GM12891 (cell line): ENCODE measurements at regions not wholly inside any gene's neighbourhood (a gene's known extent, or its start where the extent isn't known, plus 50 kb on each side); places are given as distances from the start of the nearest gene placed in this dataset.

Experiments used
- PAX5 ChIP-seq: IDR thresholded peaks from 2 replicates; pipeline ENCODE4 v1.6.1; 2011; ENCODE audit warnings: low read length, moderate library complexity, mild to moderate bottlenecking; ENCODE audit not compliant: insufficient read depth, severe bottlenecking
- POLR2A ChIP-seq: IDR thresholded peaks from 2 replicates; pipeline ENCODE4 v1.6.1; 2011; ENCODE audit warnings: low read depth, low read length, control low read depth

DNA sequence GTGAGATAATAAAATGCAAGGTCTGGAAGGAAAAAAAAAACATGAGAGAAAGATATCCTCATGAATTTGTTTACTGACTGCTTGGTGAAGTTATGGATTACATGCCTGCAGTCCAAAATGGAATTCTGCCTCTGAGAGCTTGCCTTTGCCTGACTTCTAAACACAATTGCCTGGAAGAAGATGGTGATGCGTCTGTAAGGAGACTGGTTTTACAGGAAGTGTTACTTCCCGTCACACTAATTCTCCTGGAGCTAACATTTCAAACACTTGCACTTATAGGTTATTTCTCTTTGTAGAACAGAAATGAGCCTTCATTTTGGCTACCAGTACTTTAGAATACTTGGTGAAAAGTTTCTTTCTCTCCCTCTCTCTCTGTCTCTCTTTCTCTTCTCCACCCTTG, 884.3 kb downstream of the TSN start:
- TF ChIP-seq POLR2A (no peak), PAX5 (no peak)
